Astrocyte (in vitro differentiated cells and primary cell): ENCODE measurements at regions not wholly inside any gene's neighbourhood (a gene's known extent, or its start where the extent isn't known, plus 50 kb on each side); places are given as distances from the start of the nearest gene placed in this dataset.

Source experiments
- DNase-seq: peaks from one replicate; pipeline ENCODE4 v3.0.0-alpha.2; 2010; ENCODE audit warnings: low read depth
- FAIRE-seq: peaks from 2 replicates; lab custom pipeline; 2011; peaks lifted over from hg19 to GRCh38; lab: Jason Lieb, UNC
- H2AFZ ChIP-seq: 2 replicates; pipeline ENCODE4 v1.6.0; 2012; ENCODE audit warnings: low read depth, low read length, inconsistent platforms
- H3K27ac ChIP-seq: 2 replicates; pipeline ENCODE4 v1.5.1; 2011; ENCODE audit warnings: low read depth, low read length, inconsistent platforms
- H3K27me3 ChIP-seq: 2 replicates; pipeline ENCODE4 v1.6.0; 2011; ENCODE audit warnings: low read length, inconsistent platforms; ENCODE audit not compliant: insufficient read depth
- H3K36me3 ChIP-seq: 2 replicates; pipeline ENCODE4 v1.5.1; 2011; ENCODE audit warnings: low read length, inconsistent platforms; ENCODE audit not compliant: insufficient read depth
- H3K4me1 ChIP-seq: 2 replicates; pipeline ENCODE4 v1.5.1; 2011; ENCODE audit warnings: low read length, inconsistent platforms; ENCODE audit not compliant: insufficient read depth
- H3K4me2 ChIP-seq: 2 replicates; pipeline ENCODE4 v1.6.0; 2012; ENCODE audit warnings: low read length, inconsistent platforms
- H3K4me3 ChIP-seq: 2 replicates; pipeline ENCODE4 v1.5.1; 2011; ENCODE audit warnings: low read depth, mild to moderate bottlenecking, low read length, inconsistent platforms; ENCODE audit not compliant: insufficient read depth
- H3K79me2 ChIP-seq: 2 replicates; pipeline ENCODE4 v1.6.0; 2012; ENCODE audit warnings: mild to moderate bottlenecking, low read length, inconsistent platforms; ENCODE audit not compliant: insufficient read depth
- H3K9ac ChIP-seq: 2 replicates; pipeline ENCODE4 v1.6.0; 2012; ENCODE audit warnings: mild to moderate bottlenecking, low read length, inconsistent platforms
- H3K9me3 ChIP-seq: 2 replicates; pipeline ENCODE4 v1.5.1; 2012; ENCODE audit warnings: low read depth, mild to moderate bottlenecking, low read length, inconsistent platforms; ENCODE audit not compliant: insufficient read depth
- H4K20me1 ChIP-seq: 2 replicates; pipeline ENCODE4 v1.6.0; 2012; ENCODE audit warnings: low read length, inconsistent platforms; ENCODE audit not compliant: insufficient read depth
- H3K27ac Mint-ChIP-seq: one replicate; pipeline ENCODE4 v1.8.0; 2021; ENCODE audit warnings: mild to moderate bottlenecking, mixed read lengths; ENCODE audit not compliant: unreplicated experiment
- H3K27me3 Mint-ChIP-seq: one replicate; pipeline ENCODE4 v1.8.0; 2021; ENCODE audit warnings: low read depth, mixed read lengths; ENCODE audit not compliant: unreplicated experiment
- H3K36me3 Mint-ChIP-seq: one replicate; pipeline ENCODE4 v1.8.0; 2021; ENCODE audit warnings: low read depth, mixed read lengths; ENCODE audit not compliant: unreplicated experiment
- H3K4me1 Mint-ChIP-seq: one replicate; pipeline ENCODE4 v1.8.0; 2021; ENCODE audit warnings: low read depth, mixed read lengths; ENCODE audit not compliant: unreplicated experiment
- H3K4me3 Mint-ChIP-seq: one replicate; pipeline ENCODE4 v1.8.0; 2021; ENCODE audit warnings: mild to moderate bottlenecking, moderate library complexity, mixed read lengths; ENCODE audit not compliant: unreplicated experiment
- H3K9me3 Mint-ChIP-seq: one replicate; pipeline ENCODE4 v1.8.0; 2021; ENCODE audit warnings: mild to moderate bottlenecking, mixed read lengths; ENCODE audit not compliant: unreplicated experiment
- CTCF ChIP-seq: IDR thresholded peaks from 2 replicates; pipeline ENCODE4 v1.5.1; 2011; ENCODE audit warnings: low read depth, mild to moderate bottlenecking, inconsistent platforms, low read length, moderate library complexity; ENCODE audit not compliant: insufficient read depth
- EZH2 ChIP-seq: IDR thresholded peaks from 2 replicates; pipeline ENCODE4 v1.6.1; 2012; ENCODE audit warnings: mild to moderate bottlenecking, low read length, inconsistent platforms; ENCODE audit not compliant: insufficient read depth

GRCh38 chr3:75180945-75181298 is 483.2 kb upstream of the FRG2C start:
- no peak for TF ChIP-seq EZH2
- no peak for TF ChIP-seq CTCF
- DNase-seq: no peak

GRCh38 chr3:75188962-75189361 is 475.2 kb upstream of the FRG2C start:
- Histone ChIP-seq H3K9ac (no peak overlapping the region), H2AFZ (no peak overlapping the region), H3K36me3 (no peaks in the 10 kb centered on the region), H3K4me2 (no peak overlapping the region), H3K27ac (no peak overlapping the region), H3K4me3 (no peak overlapping the region), H4K20me1 (no peaks in the 10 kb centered on the region), H3K79me2 (no peaks in the 10 kb centered on the region), H3K4me1 (no peaks in the 10 kb centered on the region), H3K27me3 (no peaks in the 10 kb centered on the region), H3K9me3 (no peaks in the 10 kb centered on the region)
- Mint-ChIP-seq H3K4me3 (no peak overlapping the region), H3K27ac (no peak overlapping the region), H3K9me3 (no peaks in the 10 kb centered on the region), H3K27me3 (no peaks in the 10 kb centered on the region), H3K36me3 (no peaks in the 10 kb centered on the region), H3K4me1 (no peaks in the 10 kb centered on the region)
- TF ChIP-seq EZH2 (no peak), CTCF (no peak)
- no peak for DNase-seq
- no peak for FAIRE-seq

More at GRCh38 chr3:75180945-75181298, 483.2 kb upstream of the FRG2C start:
- Mint-ChIP-seq H3K4me1 (peaks cover 14% of the 10 kb centered on the region), H3K27me3 (no peaks in the 10 kb centered on the region), H3K27ac (peak overlapping the region; percentile 30), H3K36me3 (no peaks in the 10 kb centered on the region), H3K9me3 (no peaks in the 10 kb centered on the region), H3K4me3 (no peak overlapping the region)
- H3K27me3 ChIP-seq: no peaks in the 10 kb centered on the region
- FAIRE-seq: no peak
- no peaks in the 10 kb centered on the region for H3K36me3 ChIP-seq
- H3K4me2 ChIP-seq: no peak overlapping the region
- no peaks in the 10 kb centered on the region for H3K4me1 ChIP-seq
- H3K79me2 ChIP-seq: no peaks in the 10 kb centered on the region
- no peaks in the 10 kb centered on the region for H4K20me1 ChIP-seq
- no peak overlapping the region for H2AFZ ChIP-seq
- no peak overlapping the region for H3K4me3 ChIP-seq
- H3K9me3 ChIP-seq: no peaks in the 10 kb centered on the region
- no peak overlapping the region for H3K9ac ChIP-seq
- no peak overlapping the region for H3K27ac ChIP-seq

- no peak overlapping the region for H2AFZ ChIP-seq
Measured at GRCh38 chr3:75192146-75192616, 471.9 kb upstream of the FRG2C start.

More at GRCh38 chr3:75192146-75192616, 471.9 kb upstream of the FRG2C start:
- Mint-ChIP-seq H3K36me3 (no peaks in the 10 kb centered on the region), H3K9me3 (no peaks in the 10 kb centered on the region), H3K4me3 (no peak overlapping the region), H3K27me3 (no peaks in the 10 kb centered on the region), H3K4me1 (no peaks in the 10 kb centered on the region), H3K27ac (no peak overlapping the region)
- H3K27me3 ChIP-seq: no peaks in the 10 kb centered on the region
- no peaks in the 10 kb centered on the region for H4K20me1 ChIP-seq
- DNase-seq (no peak), FAIRE-seq (no peak)
- no peaks in the 10 kb centered on the region for H3K79me2 ChIP-seq
- H3K4me2 ChIP-seq: no peak overlapping the region
- H3K9ac ChIP-seq: no peak overlapping the region
- H3K4me1 ChIP-seq: no peaks in the 10 kb centered on the region
- H3K36me3 ChIP-seq: no peaks in the 10 kb centered on the region
- H3K9me3 ChIP-seq: no peaks in the 10 kb centered on the region
- H3K4me3 ChIP-seq: no peak overlapping the region
- no peak overlapping the region for H3K27ac ChIP-seq
- TF ChIP-seq EZH2 (no peak), CTCF (peak; percentile 78)
